Liver (tissue), 8 donors: ENCODE measurements at regions not wholly inside any gene's neighbourhood (a gene's known extent, or its start where the extent isn't known, plus 50 kb on each side); places are given as distances from the start of the nearest gene placed in this dataset.

Source experiments
- DNase-seq: peaks from one replicate; pipeline ENCODE4 v3.0.0-alpha.2; 2017; ENCODE audit warnings: low spot score
- H3K27ac ChIP-seq, 2 donors: one replicate each; pipeline ENCODE4 v1.7.0; 2013; ENCODE audit warnings: inconsistent platforms in 2 of 2, low read length in 2 of 2, control low read depth in 1 of 2, low read depth in 1 of 2, mild to moderate bottlenecking in 1 of 2
- H3K27me3 ChIP-seq, 4 donors: one replicate each; pipeline versions ENCODE4 v1.6.1 to v1.7.0; 2013; ENCODE audit warnings: low read length in 3 of 4, inconsistent platforms in 1 of 4, mild to moderate bottlenecking in 1 of 4, moderate library complexity in 1 of 4; ENCODE audit not compliant: control insufficient read depth in 4 of 4, insufficient read depth in 4 of 4
- H3K36me3 ChIP-seq, 4 donors: one replicate each; pipeline versions ENCODE4 v1.6.1 to v1.7.0; 2013; ENCODE audit warnings: low read length in 3 of 4, mild to moderate bottlenecking in 3 of 4, low read depth in 1 of 4, moderate library complexity in 1 of 4; ENCODE audit not compliant: control insufficient read depth in 4 of 4, insufficient read depth in 3 of 4
- H3K4me1 ChIP-seq, 4 donors: one replicate each; pipeline versions ENCODE4 v1.6.1 to v1.7.0; 2013; ENCODE audit warnings: low read length in 3 of 4, mild to moderate bottlenecking in 3 of 4, moderate library complexity in 1 of 4; ENCODE audit not compliant: control insufficient read depth in 4 of 4, insufficient read depth in 4 of 4
- H3K4me3 ChIP-seq, 3 donors: one replicate each; pipeline versions ENCODE4 v1.6.1 to v1.7.0; 2013; ENCODE audit warnings: low read length in 3 of 3, control low read depth in 1 of 3, low read depth in 1 of 3, mild to moderate bottlenecking in 1 of 3
- H3K9ac ChIP-seq, 2 donors: one replicate each; pipeline ENCODE4 v1.7.0; 2013; ENCODE audit warnings: low read length in 2 of 2, mild to moderate bottlenecking in 2 of 2, moderate library complexity in 2 of 2, control low read depth in 1 of 2, low read depth in 1 of 2
- H3K9me3 ChIP-seq, 4 donors: one replicate each; pipeline versions ENCODE4 v1.6.1 to v1.7.0; 2013; ENCODE audit warnings: low read length in 3 of 4; ENCODE audit not compliant: control insufficient read depth in 4 of 4
- ATF3 ChIP-seq: IDR thresholded peaks from 2 replicates; pipeline ENCODE4 v1.6.1; 2016; ENCODE audit warnings: antibody characterized with exemption
- CTCF ChIP-seq: fragments of 150-350 bp; IDR thresholded peaks from 2 replicates; pipeline ENCODE4 v1.5.1; 2017; ENCODE audit warnings: improper control_type of control experiment, low read depth, low read length; ENCODE audit not compliant: missing input control
- HNF4G ChIP-seq: IDR thresholded peaks from 2 replicates; pipeline ENCODE4 v1.6.1; 2016; ENCODE audit warnings: antibody characterized with exemption
- JUND ChIP-seq, 2 donors: IDR thresholded peaks; 2 replicates each; pipeline ENCODE4 v1.6.1; 2016; ENCODE audit warnings: antibody characterized with exemption in 2 of 2
- RAD21 ChIP-seq, 2 donors: IDR thresholded peaks; 2 replicates each; pipeline ENCODE4 v1.6.1; 2016; ENCODE audit warnings: antibody characterized with exemption in 2 of 2, mild to moderate bottlenecking in 2 of 2
- REST ChIP-seq: IDR thresholded peaks from 2 replicates; pipeline ENCODE4 v1.6.1; 2016; ENCODE audit warnings: antibody characterized with exemption, mild to moderate bottlenecking
- RXRA ChIP-seq, 2 donors: IDR thresholded peaks; 2 replicates each; pipeline ENCODE4 v1.6.1; 2017 to 2018; ENCODE audit warnings: antibody characterized with exemption in 2 of 2, mild to moderate bottlenecking in 1 of 2
- SP1 ChIP-seq: IDR thresholded peaks from 2 replicates; pipeline ENCODE4 v1.6.1; 2018; ENCODE audit warnings: antibody characterized with exemption, mild to moderate bottlenecking
- TAF1 ChIP-seq: conservative IDR thresholded peaks from 2 replicates; pipeline ENCODE4 v1.6.1; 2016; ENCODE audit warnings: antibody characterized with exemption, mild to moderate bottlenecking
- YY1 ChIP-seq: IDR thresholded peaks from 2 replicates; pipeline ENCODE4 v1.6.1; 2016; ENCODE audit warnings: antibody characterized with exemption, mild to moderate bottlenecking
- ZBTB33 ChIP-seq: IDR thresholded peaks from 2 replicates; pipeline ENCODE4 v1.6.1; 2016; ENCODE audit warnings: antibody characterized with exemption
- WGBS: extraction: QIAGEN DNeasy Blood & Tissue Kit; methylation state at CpG from one replicate; pipeline ENCODE4 v1.1.7; 2013; 5-methylcytosine and 5-hydroxymethylcytosine counted together
- donor health status: healthy.
- donor health status: healthy.
- donor health status: healthy.
- donor health status: healthy.
- donor health status: healthy.

GRCh38 chr1:25099343-25099951 lies 132.9 kb downstream of the SYF2 start:
- H3K27ac ChIP-seq: no peak overlapping the region
- no peaks in the 10 kb centered on the region for H3K4me1 ChIP-seq
- H3K9ac ChIP-seq: no peak overlapping the region
- H3K4me3 ChIP-seq: no peak overlapping the region
- TF ChIP-seq RAD21 (IDR thresholded peaks at IDR 0.05) (no peak), TAF1 (no peak), REST (no peak), JUND (IDR thresholded peaks at IDR 0.05) (no peak), CTCF (no peak), YY1 (no peak), RXRA (IDR thresholded peaks at IDR 0.05) (no peak)
- WGBS: 18% methylated on average over 11 of the region's 11 CpGs
- no peak for DNase-seq
- H3K27me3 ChIP-seq: no peaks in the 10 kb centered on the region
- H3K36me3 ChIP-seq: no peaks in the 10 kb centered on the region
- H3K9me3 ChIP-seq: no peaks in the 10 kb centered on the region

GRCh38 chr1:25098717-25099116 lies 133.6 kb downstream of the SYF2 start:
- no peaks in the 10 kb centered on the region for H3K27me3 ChIP-seq
- H3K9me3 ChIP-seq: no peaks in the 10 kb centered on the region
- H3K27ac ChIP-seq: no peak overlapping the region
- H3K4me3 ChIP-seq: no peak overlapping the region
- 75% methylated on average over 4 of the region's 4 CpGs for WGBS
- no peaks in the 10 kb centered on the region for H3K36me3 ChIP-seq
- TF ChIP-seq YY1 (no peak), ZBTB33 (no peak), ATF3 (no peak), HNF4G (no peak), REST (no peak), SP1 (no peak), CTCF (no peak)
- H3K9ac ChIP-seq: no peak overlapping the region
- no peak for DNase-seq
- H3K4me1 ChIP-seq: no peaks in the 10 kb centered on the region
